HT-29 (cell line): ENCODE measurements at regions not wholly inside any gene's neighbourhood (a gene's known extent, or its start where the extent isn't known, plus 50 kb on each side); places are given as distances from the start of the nearest gene placed in this dataset.
"Not testable (repeated sequence)": the region's sequence is repeated elsewhere in the genome, so short reads cannot be mapped to it uniquely, and the experiment has no call there.

Experiments
- DNase-seq: peaks from one replicate; pipeline ENCODE4 v3.0.0-alpha.2; 2015; ENCODE audit warnings: low spot score

DNA sequence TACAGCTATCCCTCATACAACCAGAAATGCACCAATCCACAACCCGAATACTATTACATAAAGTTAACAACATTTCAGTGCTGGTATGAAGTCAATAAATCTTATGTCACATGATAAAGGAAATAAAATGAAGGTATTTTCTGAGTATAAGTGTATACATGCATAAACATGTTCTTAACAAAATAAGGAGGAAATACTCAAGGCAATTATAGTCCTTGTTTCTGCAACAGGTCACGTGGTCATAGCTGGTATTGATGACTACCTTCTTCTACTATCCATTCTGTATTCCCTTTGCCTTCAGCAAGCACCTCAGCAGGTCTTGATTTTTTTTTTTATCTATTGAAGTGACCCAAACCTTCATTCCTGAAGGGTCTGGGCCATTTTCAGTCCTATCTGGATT, 675.6 kb downstream of the RPL10L start:
- DNase-seq, result no peak

DNA sequence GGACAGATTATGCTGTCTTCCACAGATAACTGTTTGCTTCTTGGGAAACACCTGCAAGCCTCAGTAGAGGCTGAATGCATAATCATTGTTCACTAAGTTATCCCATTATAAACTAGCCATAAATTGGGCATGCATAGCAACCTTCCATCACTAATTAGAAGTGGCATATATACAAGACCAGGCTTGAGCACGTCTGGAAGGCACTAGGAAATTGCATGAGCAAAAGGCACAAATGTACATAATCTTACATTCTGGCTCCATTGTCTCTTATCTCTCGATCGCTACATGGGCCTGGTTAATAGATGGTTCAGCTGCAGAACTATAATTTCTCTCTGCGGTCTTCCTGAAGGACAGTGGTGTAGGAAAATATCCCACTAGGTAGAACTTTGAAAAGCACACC, 679.2 kb downstream of the RPL10L start:
- DNase-seq, result no peak

- no peak for DNase-seq
Measured at GRCh38 chr14:45970621-45971020, 681.0 kb downstream of the RPL10L start.

DNA sequence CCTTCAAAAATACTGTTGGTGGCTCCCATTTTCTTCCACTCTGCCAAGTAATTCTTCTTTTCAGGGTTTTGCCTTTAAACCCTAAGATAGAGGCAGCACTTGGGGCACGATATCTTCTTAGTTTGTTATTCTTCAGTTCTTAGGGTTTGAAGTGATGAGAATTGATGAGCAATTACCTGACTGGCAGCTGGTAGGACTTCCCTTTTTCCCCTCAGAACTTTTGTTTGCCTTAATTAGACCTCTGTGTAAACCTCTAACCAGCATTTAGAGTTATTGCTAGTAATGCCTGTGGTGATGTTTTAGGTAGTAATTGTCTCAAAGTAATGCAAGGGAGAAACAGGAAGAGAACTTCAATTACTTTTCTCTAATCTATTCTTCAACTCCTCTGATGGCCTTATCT, 683.5 kb downstream of the RPL10L start:
- no peak for DNase-seq

GRCh38 chr14:45949479-45949878, 696.5 kb upstream of the MIS18BP1 start:
- no peak for DNase-seq

GRCh38 chr14:45947830-45948229, 694.8 kb upstream of the MIS18BP1 start:
- no peak for DNase-seq

- no peak for DNase-seq
Measured at GRCh38 chr14:45946251-45946650, 693.2 kb upstream of the MIS18BP1 start.

DNA sequence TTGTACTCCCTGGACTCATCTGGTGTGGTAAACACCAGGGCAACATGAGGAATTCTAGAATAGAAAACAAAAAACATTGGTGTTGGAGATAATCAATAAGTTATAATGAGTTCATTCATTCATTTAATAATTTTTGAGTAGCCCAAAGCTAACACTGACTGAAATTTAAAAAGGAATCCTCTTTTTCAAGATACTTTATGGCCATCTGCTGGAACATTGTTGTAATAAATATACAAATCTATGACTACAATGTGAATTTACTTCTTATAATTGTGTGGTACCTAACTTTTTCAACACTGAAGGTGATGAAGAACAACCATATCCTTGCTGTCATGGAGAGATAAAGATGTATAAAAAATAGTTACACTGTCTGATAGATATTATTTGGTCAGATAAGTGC, 687.3 kb upstream of the MIS18BP1 start:
- no peak for DNase-seq

DNA sequence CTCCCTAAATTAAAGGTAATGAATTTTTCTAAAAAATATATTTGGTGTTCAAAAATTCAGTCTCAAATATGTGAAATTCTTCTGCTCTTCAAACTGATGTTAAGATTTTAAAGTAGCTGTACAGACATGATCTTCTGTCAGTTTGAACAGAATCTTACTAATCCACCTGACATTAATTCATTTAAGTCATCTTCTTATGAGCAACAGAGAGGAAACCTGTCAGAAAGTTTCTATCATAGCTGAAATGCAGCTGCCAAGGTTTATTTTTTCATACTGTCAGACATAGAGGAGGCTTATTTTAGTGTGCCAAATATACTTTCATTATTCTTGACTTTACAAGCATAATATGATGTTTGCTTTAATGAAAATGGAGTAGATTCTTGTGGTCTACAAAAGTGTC, 686.6 kb upstream of the MIS18BP1 start:
- no peak for DNase-seq

DNA sequence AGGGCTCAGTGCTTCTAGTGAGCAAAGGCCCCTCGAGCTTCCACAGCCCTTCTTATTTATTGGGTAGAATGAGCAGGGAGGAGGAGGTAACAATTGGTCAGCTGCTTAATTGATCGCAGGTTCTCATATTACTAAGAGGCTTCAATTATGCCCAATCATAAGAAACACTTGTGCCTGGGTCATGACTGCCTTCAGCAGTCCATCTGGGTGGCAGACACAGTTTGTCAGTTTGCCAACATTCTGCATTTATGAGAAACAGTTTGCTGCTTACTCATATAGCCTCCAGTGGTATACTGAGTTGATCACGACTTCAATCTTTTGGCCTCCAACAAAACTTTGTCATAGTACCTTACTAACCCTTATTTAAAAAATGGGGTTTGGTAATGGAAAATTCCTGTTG, 667.0 kb upstream of the MIS18BP1 start:
- not testable (repeated sequence) for DNase-seq

DNA sequence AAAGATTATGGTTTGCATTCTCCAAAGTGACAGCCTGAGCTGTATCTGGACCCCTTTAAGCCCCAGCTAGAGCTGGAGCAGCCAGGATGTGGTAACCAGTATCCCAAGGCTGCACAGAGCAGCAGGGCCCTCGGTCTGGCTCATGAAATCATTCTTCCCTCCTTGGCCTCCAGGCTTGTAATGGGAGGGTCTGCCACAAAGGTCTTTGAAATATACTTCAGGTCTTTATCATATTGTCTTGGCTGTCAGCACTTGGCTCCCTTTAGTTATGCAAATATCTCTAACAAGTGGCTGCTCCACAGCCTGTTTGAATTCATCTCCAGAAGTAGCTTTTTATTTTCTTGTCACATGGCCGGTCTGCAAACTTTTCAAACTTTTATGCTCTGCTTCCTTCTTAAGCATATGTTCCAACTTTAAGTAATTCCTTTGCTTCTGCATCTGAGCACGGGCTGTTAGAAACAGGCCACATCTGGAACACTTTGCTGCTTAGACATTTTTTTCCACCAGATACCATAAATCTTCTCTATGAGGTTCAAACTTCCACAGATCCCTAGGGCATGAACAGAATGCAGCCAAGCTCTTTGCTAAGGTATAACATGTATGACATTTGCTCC, 663.4 kb upstream of the MIS18BP1 start:
- no peak for DNase-seq

- DNase-seq, result no peak
Measured at GRCh38 chr14:45907782-45908181, 654.8 kb upstream of the MIS18BP1 start.

GRCh38 chr14:45906257-45906656, 653.3 kb upstream of the MIS18BP1 start:
- DNase-seq, result no peak

- DNase-seq, result no peak
Measured at GRCh38 chr14:45905672-45906071, 652.7 kb upstream of the MIS18BP1 start.

GRCh38 chr14:45904314-45904713, 651.3 kb upstream of the MIS18BP1 start:
- no peak for DNase-seq

GRCh38 chr14:45902241-45902640, 649.2 kb upstream of the MIS18BP1 start:
- no peak for DNase-seq

DNA sequence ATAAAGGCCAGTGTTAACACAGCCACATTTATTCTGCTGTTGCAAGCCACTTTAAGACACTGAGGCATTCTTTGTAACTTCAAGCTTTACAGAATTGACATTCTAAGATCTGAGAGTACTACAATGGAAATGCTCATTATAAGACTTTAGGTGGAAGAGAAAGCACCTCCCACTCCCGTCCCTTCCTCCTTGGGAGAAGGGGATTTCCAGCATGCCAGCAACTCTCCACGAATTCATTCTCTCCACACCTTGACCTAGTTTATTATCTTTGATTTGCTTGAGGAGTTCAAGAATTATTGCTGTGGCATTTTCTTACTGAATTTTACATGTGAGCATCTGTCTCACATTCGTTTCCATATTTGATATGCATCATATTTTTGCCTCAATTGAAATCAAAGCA, 644.4 kb upstream of the MIS18BP1 start:
- no peak for DNase-seq

DNA sequence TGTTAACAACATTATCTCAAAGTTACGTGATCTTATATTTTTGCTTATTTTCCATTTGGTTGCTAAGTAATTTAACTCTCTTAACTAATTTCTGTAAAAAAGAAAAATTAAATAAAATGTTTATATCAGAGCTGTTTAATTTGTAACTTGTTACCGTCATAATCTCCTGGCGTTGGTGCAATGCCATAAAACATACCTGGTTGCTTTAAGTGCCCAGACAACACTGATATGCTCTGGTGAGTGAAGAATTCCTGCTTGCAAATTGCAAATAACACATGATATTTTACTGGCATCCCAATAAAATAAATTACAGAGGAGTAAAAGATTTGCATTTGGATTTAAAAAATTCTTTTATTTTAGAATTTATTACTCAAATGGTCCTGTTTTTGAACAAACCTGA, 640.1 kb upstream of the MIS18BP1 start:
- no peak for DNase-seq

GRCh38 chr14:45891417-45892080, 638.5 kb upstream of the MIS18BP1 start:
- no peak for DNase-seq

- not testable (repeated sequence) for DNase-seq
Measured at GRCh38 chr14:45888766-45889285, 635.8 kb upstream of the MIS18BP1 start.

- no peak for DNase-seq
Measured at GRCh38 chr14:45877981-45878380, 625.0 kb upstream of the MIS18BP1 start.

DNA sequence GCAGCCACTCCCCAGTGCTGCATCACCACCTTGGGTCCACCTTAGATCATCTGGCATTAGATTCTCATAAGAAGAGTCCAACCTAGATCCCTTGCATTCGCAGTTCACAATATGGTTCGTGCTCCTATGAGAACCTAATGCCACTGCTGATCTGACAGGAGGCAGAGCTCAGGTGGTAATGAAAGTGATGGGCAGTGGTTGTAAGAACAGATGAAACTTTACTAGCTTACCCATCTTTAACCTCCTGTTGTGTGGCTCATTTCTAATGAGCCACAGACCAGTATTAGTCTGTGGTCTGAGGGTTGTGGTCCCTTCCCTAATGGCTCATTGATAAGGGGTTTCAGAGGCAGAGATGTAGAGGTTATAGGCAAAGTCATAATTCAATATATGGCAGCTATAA, 615.9 kb upstream of the MIS18BP1 start:
- DNase-seq, result no peak

- no peak for DNase-seq
Measured at GRCh38 chr14:45868377-45868776, 615.4 kb upstream of the MIS18BP1 start.
